ENCODE measurements at regions not wholly inside any gene's neighbourhood (a gene's known extent, or its start where the extent isn't known, plus 50 kb on each side); places are given as distances from the start of the nearest gene placed in this dataset.
"Not testable (repeated sequence)": the region's sequence is repeated elsewhere in the genome, so short reads cannot be mapped to it uniquely, and the experiment has no call there.

DNA sequence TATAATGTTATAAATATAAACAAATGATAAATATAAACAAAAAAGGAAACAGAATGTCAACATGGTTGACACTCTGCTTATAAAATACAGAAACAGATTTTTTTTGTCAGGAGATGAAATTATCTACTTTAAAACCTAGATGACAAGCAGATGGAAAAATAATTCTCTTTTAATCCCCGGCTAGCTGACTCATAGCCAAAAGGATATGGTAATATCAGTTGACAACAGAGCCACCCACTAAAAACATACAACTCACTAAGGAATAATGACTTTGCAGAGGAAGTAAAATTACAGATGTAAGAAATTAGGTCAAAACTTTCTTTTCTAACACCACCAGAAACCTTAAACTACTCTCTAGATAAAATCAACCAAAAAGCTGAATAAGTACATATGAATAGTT, 131.1 kb upstream of the ABCB5 start:
- TF ChIP-seq POLR2A (IDR thresholded peaks at IDR 0.05) (no peak), CTCF (IDR thresholded peaks at IDR 0.05) (no peak)
- intact Hi-C loops (cut with DNase I), result no loop called here
- Histone ChIP-seq H3K9me3 (replicated peaks in 1 of 3) (peaks cover 0 to 14% (median 0%) of the 10 kb centered on the region in 3 donors), H3K27ac (no peak overlapping the region), H3K4me1 (replicated peaks in 1 of 2) (no peaks in the 10 kb centered on the region), H3K27me3 (no peaks in the 10 kb centered on the region), H3K4me3 (no peak overlapping the region), H3K36me3 (replicated peaks in 1 of 2) (no peaks in the 10 kb centered on the region)
- WGBS, 4 donors, result 0 to 17% (median 11%) methylated on average over 1 of the region's 1 CpG
- DNase-seq, result no peak

GRCh38 chr7:20488850-20489249, 126.6 kb upstream of the ABCB5 start:
- intact Hi-C loops (cut with DNase I), result no loop called here

GRCh38 chr7:20491284-20491683, 124.2 kb upstream of the ABCB5 start:
- no peak for DNase-seq
- H3K27ac ChIP-seq, result no peak overlapping the region
- no peak overlapping the region for H3K4me3 ChIP-seq
- H3K4me1 ChIP-seq (replicated peaks in 1 of 2), result no peaks in the 10 kb centered on the region
- peaks cover 0 to 19% (median 0%) of the 10 kb centered on the region in 3 donors for H3K9me3 ChIP-seq (replicated peaks in 1 of 3)
- intact Hi-C loops (cut with DNase I), result no loop called here
- no peaks in the 10 kb centered on the region for H3K27me3 ChIP-seq
- TF ChIP-seq POLR2A (IDR thresholded peaks at IDR 0.05) (no peak), CTCF (IDR thresholded peaks at IDR 0.05) (no peak)
- no peaks in the 10 kb centered on the region for H3K36me3 ChIP-seq (replicated peaks in 1 of 2)

More at GRCh38 chr7:20488850-20489249, 126.6 kb upstream of the ABCB5 start:
- DNase-seq, result no peak
- Histone ChIP-seq H3K4me3 (no peak overlapping the region), H3K9me3 (replicated peaks in 1 of 3) (peaks cover 0 to 19% (median 0%) of the 10 kb centered on the region in 3 donors), H3K36me3 (replicated peaks in 1 of 2) (no peaks in the 10 kb centered on the region), H3K27me3 (no peaks in the 10 kb centered on the region), H3K4me1 (replicated peaks in 1 of 2) (no peaks in the 10 kb centered on the region), H3K27ac (no peak overlapping the region)
- no peak for TF ChIP-seq POLR2A (IDR thresholded peaks at IDR 0.05)

DNA sequence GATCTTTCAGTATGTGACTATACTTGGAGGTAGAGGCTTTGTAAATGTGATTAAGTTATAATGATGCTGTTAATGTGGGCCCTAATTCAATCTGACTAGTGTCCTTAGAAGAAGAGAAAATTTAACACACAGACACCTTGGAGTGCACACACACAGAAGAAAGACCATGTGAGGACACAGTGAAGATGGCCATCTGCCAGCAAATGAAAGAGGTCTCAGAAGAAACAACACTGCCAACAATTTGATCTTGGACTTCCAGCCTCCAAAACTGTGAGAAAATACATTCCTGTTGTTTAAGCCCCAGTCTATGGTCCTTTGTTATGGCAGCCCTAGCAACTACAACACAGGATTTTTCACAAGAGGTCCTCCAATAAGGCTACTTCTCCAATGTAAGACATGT, 120.9 kb upstream of the ABCB5 start:
- Histone ChIP-seq H3K4me3 (no peak overlapping the region), H3K27me3 (no peaks in the 10 kb centered on the region), H3K36me3 (replicated peaks in 1 of 2) (no peaks in the 10 kb centered on the region), H3K27ac (no peak overlapping the region), H3K4me1 (replicated peaks in 1 of 2) (no peaks in the 10 kb centered on the region), H3K9me3 (replicated peaks in 1 of 3) (peaks cover 0 to 3% (median 0%) of the 10 kb centered on the region in 3 donors)
- TF ChIP-seq CTCF (IDR thresholded peaks at IDR 0.05), result no peak
- TF ChIP-seq POLR2A (IDR thresholded peaks at IDR 0.05), result no peak
- no peak for DNase-seq
- intact Hi-C loops (cut with DNase I), result no loop called here

- H3K4me1 ChIP-seq (replicated peaks in 1 of 2); H3K36me3 ChIP-seq (replicated peaks in 1 of 2); DNase-seq; H3K27ac ChIP-seq; H3K27me3 ChIP-seq; H3K9me3 ChIP-seq (replicated peaks in 1 of 3); H3K4me3 ChIP-seq: not testable (repeated sequence)
- 83 to 89% (median 86%) methylated on average over 3 of the region's 3 CpGs for WGBS, 4 donors
- intact Hi-C loops (cut with DNase I), result loop anchor here in 1 of 2 donors (10.0 kb wide), 1 partner anchor 57 kb away; no protein-coding TSS in a partner anchor
These were observed 114.0 kb upstream of the ABCB5 start for GRCh38 chr7:20501473-20501872.

Measured in adrenal gland (tissue), 9 donors.